ENCODE measurements at regions not wholly inside any gene's neighbourhood (a gene's known extent, or its start where the extent isn't known, plus 50 kb on each side); places are given as distances from the start of the nearest gene placed in this dataset.

- TF ChIP-seq CTCF (IDR thresholded peaks at IDR 0.05; ENCODE audit: low read length) (no peak), EZH2phosphoT487 (IDR thresholded peaks at IDR 0.05; ENCODE audit: low read length) (no peak), EZH2 (optimal IDR thresholded peaks at IDR 0.05; ENCODE audit: low read depth, low read length) (no peak)
Observed at GRCh38 chr5:109560554-109560953, 129.2 kb upstream of the MAN2A1 start.
